DOHH2 (cell line): ENCODE measurements at regions not wholly inside any gene's neighbourhood (a gene's known extent, or its start where the extent isn't known, plus 50 kb on each side); places are given as distances from the start of the nearest gene placed in this dataset.

Experiments used
- H3F3A ChIP-seq: fragments of 200-600 bp; sonication (generic), shearing (Covaris generic); 2 replicates; pipeline ENCODE4 v1.6.0; 2016; ENCODE audit warnings: antibody characterized with exemption, mild to moderate bottlenecking; ENCODE audit not compliant: control insufficient read depth, insufficient read depth
- H3K27ac ChIP-seq: fragments of 200-600 bp; sonication (generic); 2 replicates; pipeline ENCODE4 v1.5.1; 2014; ENCODE audit warnings: low read depth, mild to moderate bottlenecking, low read length, moderate library complexity
- H3K27me3 ChIP-seq: fragments of 200-600 bp; sonication (generic); 2 replicates; pipeline ENCODE4 v1.6.1; 2014; ENCODE audit warnings: mild to moderate bottlenecking, low read length, mixed read lengths; ENCODE audit not compliant: control insufficient read depth
- H3K36me3 ChIP-seq: fragments of 200-600 bp; sonication (generic); 2 replicates; pipeline ENCODE4 v1.6.1; 2014; ENCODE audit warnings: mild to moderate bottlenecking, low read length, moderate library complexity, mixed read lengths; ENCODE audit not compliant: control insufficient read depth
- H3K4me1 ChIP-seq: fragments of 200-600 bp; sonication (generic); 2 replicates; pipeline ENCODE4 v1.6.1; 2014; ENCODE audit warnings: mild to moderate bottlenecking, low read length, mixed read lengths; ENCODE audit not compliant: control insufficient read depth
- H3K4me2 ChIP-seq: fragments of 200-600 bp; sonication (generic); 2 replicates; pipeline ENCODE4 v1.6.0; 2014; ENCODE audit warnings: mild to moderate bottlenecking, low read length, moderate library complexity
- H3K4me3 ChIP-seq: fragments of 200-600 bp; sonication (generic); 2 replicates; pipeline ENCODE4 v1.5.1; 2014; ENCODE audit warnings: mild to moderate bottlenecking, low read length, mixed read lengths
- H3K79me2 ChIP-seq: fragments of 200-600 bp; sonication (generic); 2 replicates; pipeline ENCODE4 v1.6.1; 2014; ENCODE audit warnings: mild to moderate bottlenecking, low read length, mixed read lengths; ENCODE audit not compliant: control insufficient read depth
- H3K9me2 ChIP-seq: fragments of 200-600 bp; sonication (generic); replicated peaks from 2 replicates; pipeline ENCODE4 v1.6.1; 2014; ENCODE audit warnings: mild to moderate bottlenecking, low read length, mixed read lengths; ENCODE audit not compliant: control insufficient read depth
- H3K9me3 ChIP-seq: fragments of 200-600 bp; sonication (generic); 2 replicates; pipeline ENCODE4 v1.6.1; 2014; ENCODE audit warnings: antibody characterized with exemption, low read length, mixed read lengths; ENCODE audit not compliant: control insufficient read depth, insufficient read depth
- H4K20me1 ChIP-seq: fragments of 200-600 bp; sonication (generic); 2 replicates; pipeline ENCODE4 v1.6.0; 2014; ENCODE audit warnings: low read depth, mild to moderate bottlenecking, antibody characterized with exemption, low read length, moderate library complexity; ENCODE audit not compliant: control insufficient read depth, insufficient read depth
- EZH2phosphoT487 ChIP-seq: fragments of 200-600 bp; sonication (generic); IDR thresholded peaks from 2 replicates; pipeline ENCODE4 v1.6.1; 2017; ENCODE audit warnings: borderline replicate concordance, mild to moderate bottlenecking, antibody characterized with exemption, low read length, moderate library complexity, mixed read lengths
- TF ChIP-seq, protein P1 (sequence below): fragments of 200-600 bp; sonication (generic); IDR thresholded peaks from one replicate; pipeline ENCODE4 v1.5.1; 2014; ENCODE audit warnings: antibody characterized with exemption, mild to moderate bottlenecking, low read depth, low read length; ENCODE audit not compliant: poor library complexity, severe bottlenecking

- Histone ChIP-seq H3K4me1 (no peaks in the 10 kb centered on the region), H4K20me1 (no peaks in the 10 kb centered on the region), H3K4me3 (no peak overlapping the region), H3K27ac (no peak overlapping the region), H3K27me3 (no peaks in the 10 kb centered on the region), H3K36me3 (no peaks in the 10 kb centered on the region), H3K9me3 (no peaks in the 10 kb centered on the region), H3K79me2 (no peaks in the 10 kb centered on the region), H3K9me2 (no peaks in the 10 kb centered on the region), H3F3A (no peaks in the 10 kb centered on the region), H3K4me2 (no peak overlapping the region)
- TF ChIP-seq, protein P1, sequence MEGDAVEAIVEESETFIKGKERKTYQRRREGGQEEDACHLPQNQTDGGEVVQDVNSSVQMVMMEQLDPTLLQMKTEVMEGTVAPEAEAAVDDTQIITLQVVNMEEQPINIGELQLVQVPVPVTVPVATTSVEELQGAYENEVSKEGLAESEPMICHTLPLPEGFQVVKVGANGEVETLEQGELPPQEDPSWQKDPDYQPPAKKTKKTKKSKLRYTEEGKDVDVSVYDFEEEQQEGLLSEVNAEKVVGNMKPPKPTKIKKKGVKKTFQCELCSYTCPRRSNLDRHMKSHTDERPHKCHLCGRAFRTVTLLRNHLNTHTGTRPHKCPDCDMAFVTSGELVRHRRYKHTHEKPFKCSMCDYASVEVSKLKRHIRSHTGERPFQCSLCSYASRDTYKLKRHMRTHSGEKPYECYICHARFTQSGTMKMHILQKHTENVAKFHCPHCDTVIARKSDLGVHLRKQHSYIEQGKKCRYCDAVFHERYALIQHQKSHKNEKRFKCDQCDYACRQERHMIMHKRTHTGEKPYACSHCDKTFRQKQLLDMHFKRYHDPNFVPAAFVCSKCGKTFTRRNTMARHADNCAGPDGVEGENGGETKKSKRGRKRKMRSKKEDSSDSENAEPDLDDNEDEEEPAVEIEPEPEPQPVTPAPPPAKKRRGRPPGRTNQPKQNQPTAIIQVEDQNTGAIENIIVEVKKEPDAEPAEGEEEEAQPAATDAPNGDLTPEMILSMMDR: no peak
- no peak for TF ChIP-seq EZH2phosphoT487
Measured at GRCh38 chr6:147782302-147782701, 273.8 kb downstream of the SAMD5 start.

DNA sequence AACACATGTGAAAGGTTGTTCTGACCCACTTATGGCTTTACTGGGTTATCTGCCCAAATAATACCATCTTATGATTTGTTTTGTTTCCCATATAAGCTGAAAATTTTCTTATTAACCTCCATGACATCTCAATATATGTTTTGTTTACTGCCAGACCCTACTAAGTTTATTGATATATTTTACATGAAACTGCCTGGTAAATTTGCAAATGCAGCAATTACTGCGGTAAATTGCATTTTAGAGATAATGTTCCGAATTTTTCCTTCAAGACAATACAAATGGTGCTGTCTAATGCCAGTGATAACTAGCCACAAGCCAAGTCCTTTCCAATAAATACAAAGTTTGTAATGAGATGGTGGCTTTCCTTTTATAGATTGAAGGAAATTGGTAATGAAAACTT is 275.9 kb downstream of the SAMD5 start:
- H3K36me3 ChIP-seq: no peaks in the 10 kb centered on the region
- no peaks in the 10 kb centered on the region for H3K27me3 ChIP-seq
- TF ChIP-seq EZH2phosphoT487: no peak
- TF ChIP-seq, protein P1: no peak
- H3K4me2 ChIP-seq: no peak overlapping the region
- H3K79me2 ChIP-seq: no peaks in the 10 kb centered on the region
- no peak overlapping the region for H3K27ac ChIP-seq
- H3K9me2 ChIP-seq: no peaks in the 10 kb centered on the region
- no peaks in the 10 kb centered on the region for H3K9me3 ChIP-seq
- H4K20me1 ChIP-seq: no peaks in the 10 kb centered on the region
- no peaks in the 10 kb centered on the region for H3K4me1 ChIP-seq
- H3K4me3 ChIP-seq: no peak overlapping the region
- no peaks in the 10 kb centered on the region for H3F3A ChIP-seq

DNA sequence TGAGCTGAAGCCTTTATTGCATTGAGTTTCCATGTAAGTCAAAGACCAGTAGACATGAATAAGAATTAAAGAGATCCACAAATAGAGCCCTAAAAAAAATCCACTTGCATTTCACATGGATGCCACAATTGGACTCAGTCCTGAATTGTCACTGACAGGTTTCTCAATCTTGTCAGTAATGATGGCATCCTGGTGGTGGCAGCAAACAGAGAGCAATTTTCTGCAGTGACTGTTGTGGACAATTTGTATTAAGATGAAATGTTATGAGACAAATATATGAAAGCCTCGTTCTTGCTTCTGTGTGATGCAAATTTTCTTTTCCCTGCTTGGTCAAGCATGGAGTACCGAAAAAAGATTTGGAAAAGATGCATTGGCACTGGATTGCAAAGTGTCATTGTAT is 278.9 kb downstream of the SAMD5 start:
- Histone ChIP-seq H3K4me1 (no peaks in the 10 kb centered on the region), H3K79me2 (no peaks in the 10 kb centered on the region), H3K9me2 (no peaks in the 10 kb centered on the region), H3F3A (no peaks in the 10 kb centered on the region), H4K20me1 (no peaks in the 10 kb centered on the region), H3K27me3 (no peaks in the 10 kb centered on the region), H3K9me3 (no peaks in the 10 kb centered on the region), H3K4me3 (no peak overlapping the region), H3K27ac (no peak overlapping the region), H3K36me3 (no peaks in the 10 kb centered on the region), H3K4me2 (no peak overlapping the region)
- TF ChIP-seq EZH2phosphoT487: no peak
- TF ChIP-seq, protein P1: no peak
